ENCODE measurements at regions not wholly inside any gene's neighbourhood (a gene's known extent, or its start where the extent isn't known, plus 50 kb on each side); places are given as distances from the start of the nearest gene placed in this dataset.

- H3K79me2 ChIP-seq (ENCODE audit: control insufficient read depth, low read length), result no peaks in the 10 kb centered on the region
- no peak overlapping the region for H3K4me3 ChIP-seq (ENCODE audit: low read length)
- H3K9me3 ChIP-seq (ENCODE audit: control insufficient read depth, insufficient read depth, low read length), result no peaks in the 10 kb centered on the region
- no peaks in the 10 kb centered on the region for H4K20me1 ChIP-seq (ENCODE audit: control insufficient read depth, insufficient read depth, low read depth, low read length)
- no peaks in the 10 kb centered on the region for H3K36me3 ChIP-seq (ENCODE audit: control insufficient read depth, low read length)
- H3K4me2 ChIP-seq (ENCODE audit: low read length), result no peak overlapping the region
- H3K27ac ChIP-seq (ENCODE audit: low read depth, low read length), result no peak overlapping the region
- TF ChIP-seq EZH2phosphoT487 (IDR thresholded peaks at IDR 0.05; ENCODE audit: borderline replicate concordance, low read length) (no peak), CTCF (IDR thresholded peaks at IDR 0.05; ENCODE audit: low read depth, low read length, poor library complexity, severe bottlenecking) (no peak)
- H3K9me2 ChIP-seq (replicated peaks; ENCODE audit: control insufficient read depth, low read length), result no peaks in the 10 kb centered on the region
- no peaks in the 10 kb centered on the region for H3F3A ChIP-seq (ENCODE audit: control insufficient read depth, insufficient read depth)
- no peaks in the 10 kb centered on the region for H3K27me3 ChIP-seq (ENCODE audit: control insufficient read depth, low read length)
- no peaks in the 10 kb centered on the region for H3K4me1 ChIP-seq (ENCODE audit: control insufficient read depth, low read length)
Observed at GRCh38 chrX:121216641-121217374, 169.4 kb downstream of the GLUD2 start.

- Histone ChIP-seq H3K9me3 (ENCODE audit: control insufficient read depth, insufficient read depth, low read length) (no peaks in the 10 kb centered on the region), H3K9me2 (replicated peaks; ENCODE audit: control insufficient read depth, low read length) (no peaks in the 10 kb centered on the region), H4K20me1 (ENCODE audit: control insufficient read depth, insufficient read depth, low read depth, low read length) (no peaks in the 10 kb centered on the region), H3K27me3 (ENCODE audit: control insufficient read depth, low read length) (no peaks in the 10 kb centered on the region), H3K79me2 (ENCODE audit: control insufficient read depth, low read length) (no peaks in the 10 kb centered on the region), H3K4me1 (ENCODE audit: control insufficient read depth, low read length) (no peaks in the 10 kb centered on the region), H3K27ac (ENCODE audit: low read depth, low read length) (no peak overlapping the region), H3K4me2 (ENCODE audit: low read length) (no peak overlapping the region), H3K36me3 (ENCODE audit: control insufficient read depth, low read length) (no peaks in the 10 kb centered on the region), H3K4me3 (ENCODE audit: low read length) (no peak overlapping the region), H3F3A (ENCODE audit: control insufficient read depth, insufficient read depth) (no peaks in the 10 kb centered on the region)
- no peak for TF ChIP-seq CTCF (IDR thresholded peaks at IDR 0.05; ENCODE audit: low read depth, low read length, poor library complexity, severe bottlenecking)
- no peak for TF ChIP-seq EZH2phosphoT487 (IDR thresholded peaks at IDR 0.05; ENCODE audit: borderline replicate concordance, low read length)
Observed at GRCh38 chrX:121221322-121221977, 174.0 kb downstream of the GLUD2 start.

- TF ChIP-seq CTCF (IDR thresholded peaks at IDR 0.05; ENCODE audit: low read depth, low read length, poor library complexity, severe bottlenecking), result no peak
- no peak for TF ChIP-seq EZH2phosphoT487 (IDR thresholded peaks at IDR 0.05; ENCODE audit: borderline replicate concordance, low read length)
- Histone ChIP-seq H3K4me1 (ENCODE audit: control insufficient read depth, low read length) (no peaks in the 10 kb centered on the region), H3K4me3 (ENCODE audit: low read length) (no peak overlapping the region), H3K9me2 (replicated peaks; ENCODE audit: control insufficient read depth, low read length) (no peaks in the 10 kb centered on the region), H3K79me2 (ENCODE audit: control insufficient read depth, low read length) (no peaks in the 10 kb centered on the region), H3K27ac (ENCODE audit: low read depth, low read length) (no peak overlapping the region), H3K9me3 (ENCODE audit: control insufficient read depth, insufficient read depth, low read length) (no peaks in the 10 kb centered on the region), H3F3A (ENCODE audit: control insufficient read depth, insufficient read depth) (no peaks in the 10 kb centered on the region), H3K27me3 (ENCODE audit: control insufficient read depth, low read length) (no peaks in the 10 kb centered on the region), H3K4me2 (ENCODE audit: low read length) (no peak overlapping the region), H4K20me1 (ENCODE audit: control insufficient read depth, insufficient read depth, low read depth, low read length) (no peaks in the 10 kb centered on the region), H3K36me3 (ENCODE audit: control insufficient read depth, low read length) (no peaks in the 10 kb centered on the region)
Observed at GRCh38 chrX:121227888-121228287, 180.5 kb downstream of the GLUD2 start.
